WTC11 (cell line): ENCODE measurements at regions not wholly inside any gene's neighbourhood (a gene's known extent, or its start where the extent isn't known, plus 50 kb on each side); places are given as distances from the start of the nearest gene placed in this dataset.

Experiments used
- ATAC-seq: fragments of 200-7000 bp; cut with Tn5 transposase; 2 replicates; pipeline ENCODE4 v1.10.0; 2021; ENCODE audit warnings: mild to moderate bottlenecking, moderate library complexity
- CTCF ChIA-PET: fragments of 300-600 bp; sonication (Branson Sonifier 250); formaldehyde crosslinking; loops from one replicate; lab custom pipeline; 2021; ENCODE audit warnings: antibody characterized with exemption; lab: Charles Lee
- POLR2A ChIA-PET: fragments of 350-600 bp; sonication (Branson Sonifier 250); formaldehyde crosslinking; loops from one replicate; lab custom pipeline; 2021; ENCODE audit warnings: antibody characterized with exemption; lab: Charles Lee
- DNase-seq: peaks from one replicate; pipeline ENCODE4 v3.0.0; 2021; ENCODE audit warnings: low spot score
- H3K27ac Mint-ChIP-seq: 2 replicates; pipeline ENCODE4 v1.8.0; 2021; ENCODE audit warnings: mixed read lengths
- H3K27me3 Mint-ChIP-seq: 2 replicates; pipeline ENCODE4 v1.8.0; 2021; ENCODE audit warnings: low read depth, mild to moderate bottlenecking, moderate library complexity, mixed read lengths
- H3K36me3 Mint-ChIP-seq: 2 replicates; pipeline ENCODE4 v1.8.0; 2021; ENCODE audit warnings: mixed read lengths
- H3K4me1 Mint-ChIP-seq: 2 replicates; pipeline ENCODE4 v1.8.0; 2022; ENCODE audit warnings: mixed read lengths
- H3K4me3 Mint-ChIP-seq: 2 replicates; pipeline ENCODE4 v1.8.0; 2021; ENCODE audit warnings: mild to moderate bottlenecking, moderate library complexity, mixed read lengths
- H3K9me3 Mint-ChIP-seq: 2 replicates; pipeline ENCODE4 v1.8.0; 2021; ENCODE audit warnings: mixed read lengths
- ATF1 ChIP-seq: sonication (generic); formaldehyde crosslinking; IDR thresholded peaks from 2 replicates; pipeline ENCODE4 v1.8.1; 2023; ENCODE audit warnings: mild to moderate bottlenecking, moderate library complexity, missing genetic modification reagents
- CBFB ChIP-seq: sonication (generic); formaldehyde crosslinking; IDR thresholded peaks from 2 replicates; pipeline ENCODE4 v1.8.1; 2022; ENCODE audit warnings: mild to moderate bottlenecking, low read depth, missing genetic modification reagents
- ELF4 ChIP-seq: sonication (generic); formaldehyde crosslinking; IDR thresholded peaks from 2 replicates; pipeline ENCODE4 v1.8.1; 2022; ENCODE audit warnings: low read depth, mild to moderate bottlenecking, moderate library complexity, missing genetic modification reagents
- GRHL2 ChIP-seq: fragments of 250-450 bp; sonication (Bioruptor Pico); IDR thresholded peaks from 2 replicates; pipeline ENCODE4 v1.8.0; 2022; ENCODE audit warnings: mild to moderate bottlenecking, moderate library complexity; ENCODE audit not compliant: insufficient replicate concordance, severe bottlenecking
- IRF2 ChIP-seq: sonication (generic); formaldehyde crosslinking; IDR thresholded peaks from 2 replicates; pipeline ENCODE4 v1.8.0; 2022; ENCODE audit warnings: low read depth, missing genetic modification reagents, borderline replicate concordance
- NR1H2 ChIP-seq: sonication (generic); formaldehyde crosslinking; IDR thresholded peaks from 2 replicates; pipeline ENCODE4 v1.9.0; 2021; ENCODE audit warnings: mild to moderate bottlenecking, moderate library complexity, missing genetic modification reagents
- TEAD4 ChIP-seq: sonication (generic); formaldehyde crosslinking; IDR thresholded peaks from 2 replicates; pipeline ENCODE4 v1.8.0; 2022; ENCODE audit warnings: mild to moderate bottlenecking, missing genetic modification reagents
- ZBTB21 ChIP-seq: sonication (generic); formaldehyde crosslinking; IDR thresholded peaks from 2 replicates; pipeline ENCODE4 v1.8.1; 2023; ENCODE audit warnings: mild to moderate bottlenecking, missing genetic modification reagents, borderline replicate concordance
- ZMAT4 ChIP-seq: fragments of 250-450 bp; sonication (Bioruptor Pico); IDR thresholded peaks from 2 replicates; pipeline ENCODE4 v1.9.0; 2021; ENCODE audit warnings: mild to moderate bottlenecking
- ZNF219 ChIP-seq: sonication (generic); formaldehyde crosslinking; IDR thresholded peaks from 2 replicates; pipeline ENCODE4 v1.8.0; 2023; ENCODE audit warnings: missing genetic modification reagents, mild to moderate bottlenecking, borderline replicate concordance
- ZNF317 ChIP-seq: sonication (generic); formaldehyde crosslinking; IDR thresholded peaks from 2 replicates; pipeline ENCODE4 v1.8.1; 2023; ENCODE audit warnings: low read depth, mild to moderate bottlenecking, moderate library complexity, missing genetic modification reagents, borderline replicate concordance
- ZNF416 ChIP-seq: fragments of 250-450 bp; sonication (Bioruptor Pico); IDR thresholded peaks from 2 replicates; pipeline ENCODE4 v1.9.0; 2021; ENCODE audit warnings: mild to moderate bottlenecking, inconsistent platforms
- TF ChIP-seq, protein P1 (sequence below): sonication (generic); formaldehyde crosslinking; IDR thresholded peaks from 2 replicates; pipeline ENCODE4 v1.8.0; 2023; ENCODE audit warnings: missing genetic modification reagents
- TF ChIP-seq, protein P2 (sequence below): sonication (generic); formaldehyde crosslinking; IDR thresholded peaks from 2 replicates; pipeline ENCODE4 v1.8.1; 2022; ENCODE audit warnings: mild to moderate bottlenecking, moderate library complexity, missing genetic modification reagents
- TF ChIP-seq, protein P3 (sequence below): sonication (generic); formaldehyde crosslinking; IDR thresholded peaks from 2 replicates; pipeline ENCODE4 v1.8.0; 2022; ENCODE audit warnings: missing genetic modification reagents
- TF ChIP-seq, protein P4 (sequence below): sonication (generic); formaldehyde crosslinking; IDR thresholded peaks from 2 replicates; pipeline ENCODE4 v1.8.1; 2022; ENCODE audit warnings: low read depth, missing genetic modification reagents, borderline replicate concordance
- TF ChIP-seq, protein P5 (sequence below): sonication (generic); formaldehyde crosslinking; IDR thresholded peaks from 2 replicates; pipeline ENCODE4 v1.8.0; 2022; ENCODE audit warnings: mild to moderate bottlenecking, missing genetic modification reagents
- TF ChIP-seq, protein P6 (sequence below): sonication (generic); formaldehyde crosslinking; IDR thresholded peaks from 2 replicates; pipeline ENCODE4 v1.8.1; 2023; ENCODE audit warnings: mild to moderate bottlenecking, missing genetic modification reagents, moderate library complexity

GRCh38 chr22:49398115-49398514 lies 429.6 kb downstream of the BRD1 start:
- Mint-ChIP-seq H3K4me3 (no peak overlapping the region), H3K36me3 (peaks cover 4% of the 10 kb centered on the region), H3K27me3 (peaks cover 2% of the 10 kb centered on the region), H3K9me3 (peaks cover 16% of the 10 kb centered on the region), H3K27ac (no peak overlapping the region), H3K4me1 (peaks cover 2% of the 10 kb centered on the region; the same call in 1 of the 2 replicates)
- ChIA-PET POLR2A (no interaction called here), CTCF (interaction anchor here (0.8 to 1.6 kb wide), 5 partner anchors 10 to 235 kb away, joined by 3 to 7 read pairs (median 4); no protein-coding TSS in a partner anchor)
- TF ChIP-seq, protein P1, sequence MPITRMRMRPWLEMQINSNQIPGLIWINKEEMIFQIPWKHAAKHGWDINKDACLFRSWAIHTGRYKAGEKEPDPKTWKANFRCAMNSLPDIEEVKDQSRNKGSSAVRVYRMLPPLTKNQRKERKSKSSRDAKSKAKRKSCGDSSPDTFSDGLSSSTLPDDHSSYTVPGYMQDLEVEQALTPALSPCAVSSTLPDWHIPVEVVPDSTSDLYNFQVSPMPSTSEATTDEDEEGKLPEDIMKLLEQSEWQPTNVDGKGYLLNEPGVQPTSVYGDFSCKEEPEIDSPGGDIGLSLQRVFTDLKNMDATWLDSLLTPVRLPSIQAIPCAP (CRISPR knock-in tag) = no peak
- TF ChIP-seq GRHL2 (CRISPR knock-in tag) = no peak
- no peak for TF ChIP-seq ZNF416 (CRISPR knock-in tag)
- no peak for TF ChIP-seq ZBTB21
- TF ChIP-seq, protein P2, sequence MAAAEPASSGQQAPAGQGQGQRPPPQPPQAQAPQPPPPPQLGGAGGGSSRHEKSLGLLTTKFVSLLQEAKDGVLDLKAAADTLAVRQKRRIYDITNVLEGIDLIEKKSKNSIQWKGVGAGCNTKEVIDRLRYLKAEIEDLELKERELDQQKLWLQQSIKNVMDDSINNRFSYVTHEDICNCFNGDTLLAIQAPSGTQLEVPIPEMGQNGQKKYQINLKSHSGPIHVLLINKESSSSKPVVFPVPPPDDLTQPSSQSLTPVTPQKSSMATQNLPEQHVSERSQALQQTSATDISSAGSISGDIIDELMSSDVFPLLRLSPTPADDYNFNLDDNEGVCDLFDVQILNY (CRISPR knock-in tag) = no peak
- TF ChIP-seq CBFB (CRISPR knock-in tag) = no peak
- TF ChIP-seq TEAD4 (CRISPR knock-in tag) = no peak
- TF ChIP-seq, protein P3, sequence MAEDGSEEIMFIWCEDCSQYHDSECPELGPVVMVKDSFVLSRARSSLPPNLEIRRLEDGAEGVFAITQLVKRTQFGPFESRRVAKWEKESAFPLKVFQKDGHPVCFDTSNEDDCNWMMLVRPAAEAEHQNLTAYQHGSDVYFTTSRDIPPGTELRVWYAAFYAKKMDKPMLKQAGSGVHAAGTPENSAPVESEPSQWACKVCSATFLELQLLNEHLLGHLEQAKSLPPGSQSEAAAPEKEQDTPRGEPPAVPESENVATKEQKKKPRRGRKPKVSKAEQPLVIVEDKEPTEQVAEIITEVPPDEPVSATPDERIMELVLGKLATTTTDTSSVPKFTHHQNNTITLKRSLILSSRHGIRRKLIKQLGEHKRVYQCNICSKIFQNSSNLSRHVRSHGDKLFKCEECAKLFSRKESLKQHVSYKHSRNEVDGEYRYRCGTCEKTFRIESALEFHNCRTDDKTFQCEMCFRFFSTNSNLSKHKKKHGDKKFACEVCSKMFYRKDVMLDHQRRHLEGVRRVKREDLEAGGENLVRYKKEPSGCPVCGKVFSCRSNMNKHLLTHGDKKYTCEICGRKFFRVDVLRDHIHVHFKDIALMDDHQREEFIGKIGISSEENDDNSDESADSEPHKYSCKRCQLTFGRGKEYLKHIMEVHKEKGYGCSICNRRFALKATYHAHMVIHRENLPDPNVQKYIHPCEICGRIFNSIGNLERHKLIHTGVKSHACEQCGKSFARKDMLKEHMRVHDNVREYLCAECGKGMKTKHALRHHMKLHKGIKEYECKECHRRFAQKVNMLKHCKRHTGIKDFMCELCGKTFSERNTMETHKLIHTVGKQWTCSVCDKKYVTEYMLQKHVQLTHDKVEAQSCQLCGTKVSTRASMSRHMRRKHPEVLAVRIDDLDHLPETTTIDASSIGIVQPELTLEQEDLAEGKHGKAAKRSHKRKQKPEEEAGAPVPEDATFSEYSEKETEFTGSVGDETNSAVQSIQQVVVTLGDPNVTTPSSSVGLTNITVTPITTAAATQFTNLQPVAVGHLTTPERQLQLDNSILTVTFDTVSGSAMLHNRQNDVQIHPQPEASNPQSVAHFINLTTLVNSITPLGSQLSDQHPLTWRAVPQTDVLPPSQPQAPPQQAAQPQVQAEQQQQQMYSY (CRISPR knock-in tag) = no peak
- TF ChIP-seq IRF2 (CRISPR knock-in tag) = no peak
- no peak for DNase-seq
- ATAC-seq = no peak

DNA sequence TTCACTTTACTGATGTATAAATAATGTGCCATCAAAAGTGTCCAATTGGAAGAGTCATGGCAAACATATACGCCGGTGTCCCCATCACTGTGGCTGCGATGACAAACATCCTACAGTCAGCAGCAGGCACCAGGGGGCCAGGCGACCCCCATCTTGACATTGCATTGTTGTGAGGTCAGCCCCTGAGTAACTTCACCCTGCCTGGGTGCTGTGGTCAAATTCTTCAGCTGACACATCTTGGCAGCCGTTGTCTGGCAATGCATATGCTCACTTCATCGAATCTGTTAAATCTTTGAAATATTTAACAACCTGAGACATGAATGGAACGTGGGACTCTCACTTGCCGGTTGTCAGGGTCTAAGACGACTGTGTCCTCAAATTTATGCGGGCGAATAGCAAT lies 430.9 kb downstream of the BRD1 start:
- ATAC-seq (no peak), DNase-seq (no peak)
- Mint-ChIP-seq H3K27ac (no peak overlapping the region), H3K4me3 (no peak overlapping the region), H3K9me3 (peaks cover 11% of the 10 kb centered on the region), H3K27me3 (no peaks in the 10 kb centered on the region), H3K4me1 (no peaks in the 10 kb centered on the region), H3K36me3 (peaks cover 4% of the 10 kb centered on the region)
- CTCF ChIA-PET = no interaction called here
- POLR2A ChIA-PET = no interaction called here
- TF ChIP-seq NR1H2 (CRISPR knock-in tag) (no peak), ZNF317 (CRISPR knock-in tag) (no peak), ELF4 (CRISPR knock-in tag) (no peak), ZNF219 (CRISPR knock-in tag) (no peak), ZMAT4 (CRISPR knock-in tag) (no peak), ATF1 (CRISPR knock-in tag) (no peak)
- TF ChIP-seq, protein P4, sequence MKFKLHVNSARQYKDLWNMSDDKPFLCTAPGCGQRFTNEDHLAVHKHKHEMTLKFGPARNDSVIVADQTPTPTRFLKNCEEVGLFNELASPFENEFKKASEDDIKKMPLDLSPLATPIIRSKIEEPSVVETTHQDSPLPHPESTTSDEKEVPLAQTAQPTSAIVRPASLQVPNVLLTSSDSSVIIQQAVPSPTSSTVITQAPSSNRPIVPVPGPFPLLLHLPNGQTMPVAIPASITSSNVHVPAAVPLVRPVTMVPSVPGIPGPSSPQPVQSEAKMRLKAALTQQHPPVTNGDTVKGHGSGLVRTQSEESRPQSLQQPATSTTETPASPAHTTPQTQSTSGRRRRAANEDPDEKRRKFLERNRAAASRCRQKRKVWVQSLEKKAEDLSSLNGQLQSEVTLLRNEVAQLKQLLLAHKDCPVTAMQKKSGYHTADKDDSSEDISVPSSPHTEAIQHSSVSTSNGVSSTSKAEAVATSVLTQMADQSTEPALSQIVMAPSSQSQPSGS (CRISPR knock-in tag) = no peak
- TF ChIP-seq, protein P5, sequence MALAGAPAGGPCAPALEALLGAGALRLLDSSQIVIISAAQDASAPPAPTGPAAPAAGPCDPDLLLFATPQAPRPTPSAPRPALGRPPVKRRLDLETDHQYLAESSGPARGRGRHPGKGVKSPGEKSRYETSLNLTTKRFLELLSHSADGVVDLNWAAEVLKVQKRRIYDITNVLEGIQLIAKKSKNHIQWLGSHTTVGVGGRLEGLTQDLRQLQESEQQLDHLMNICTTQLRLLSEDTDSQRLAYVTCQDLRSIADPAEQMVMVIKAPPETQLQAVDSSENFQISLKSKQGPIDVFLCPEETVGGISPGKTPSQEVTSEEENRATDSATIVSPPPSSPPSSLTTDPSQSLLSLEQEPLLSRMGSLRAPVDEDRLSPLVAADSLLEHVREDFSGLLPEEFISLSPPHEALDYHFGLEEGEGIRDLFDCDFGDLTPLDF (CRISPR knock-in tag) = no peak
- TF ChIP-seq, protein P6, sequence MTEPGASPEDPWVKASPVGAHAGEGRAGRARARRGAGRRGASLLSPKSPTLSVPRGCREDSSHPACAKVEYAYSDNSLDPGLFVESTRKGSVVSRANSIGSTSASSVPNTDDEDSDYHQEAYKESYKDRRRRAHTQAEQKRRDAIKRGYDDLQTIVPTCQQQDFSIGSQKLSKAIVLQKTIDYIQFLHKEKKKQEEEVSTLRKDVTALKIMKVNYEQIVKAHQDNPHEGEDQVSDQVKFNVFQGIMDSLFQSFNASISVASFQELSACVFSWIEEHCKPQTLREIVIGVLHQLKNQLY (CRISPR knock-in tag) = no peak
